Testis (tissue), 2 donors: ENCODE measurements at regions not wholly inside any gene's neighbourhood (a gene's known extent, or its start where the extent isn't known, plus 50 kb on each side); places are given as distances from the start of the nearest gene placed in this dataset.

Experiments used
- DNase-seq: peaks from one replicate; pipeline ENCODE4 v3.0.0-alpha.2; 2019
- H3K27ac ChIP-seq, 2 donors: fragments of 200-600 bp; sonication (generic); one replicate each; pipeline ENCODE4 v1.5.1; 2019
- H3K27me3 ChIP-seq: fragments of 200-600 bp; sonication (generic); one replicate; pipeline ENCODE4 v1.5.1; 2019
- H3K36me3 ChIP-seq: fragments of 200-600 bp; sonication (generic); one replicate; pipeline ENCODE4 v1.5.1; 2017; ENCODE audit warnings: low read depth; ENCODE audit errors: missing control alignments
- H3K4me1 ChIP-seq: fragments of 200-600 bp; sonication (generic); one replicate; pipeline ENCODE4 v1.5.1; 2019
- H3K4me3 ChIP-seq, 2 donors: fragments of 200-600 bp; sonication (generic); one replicate each; pipeline ENCODE4 v1.5.1; 2017 to 2019
- H3K9me3 ChIP-seq: fragments of 200-600 bp; sonication (generic); one replicate; pipeline ENCODE4 v1.5.1; 2017
- POLR2A ChIP-seq: fragments of 450-650 bp; IDR thresholded peaks from one replicate; pipeline ENCODE4 v1.6.1; 2017; ENCODE audit warnings: antibody characterized with exemption, mild to moderate bottlenecking, moderate library complexity
- WGBS, 2 donors: methylation state at CpG; one replicate each; pipeline ENCODE4 v1.1.5; 2018; 5-methylcytosine and 5-hydroxymethylcytosine counted together
- intact Hi-C: fragments of 100-400 bp; cut with DNase I; formaldehyde crosslinking; loops from one replicate; pipeline ENCODE4 v1.15.1; 2023; ENCODE audit warnings: low total_unique reads
- small RNA-seq, 2 donors: library from RNA; depleted of rRNA; stranded (forward); fragments of <200 nt; gene quantifications; one replicate each; pipeline ENCODE3, GENCODE V24; 2016
- TF ChIP-seq, protein P1 (sequence below), 3 experiments: fragments of 450-650 bp in 2 of 3; fragments of 200-600 bp in 1 of 3; sonication (generic) in 1 of 3; IDR thresholded peaks; one replicate each; pipeline ENCODE4 v1.5.1; 2016 to 2019; ENCODE audit warnings: antibody characterized with exemption in 3 of 3, mild to moderate bottlenecking in 2 of 3, moderate library complexity in 1 of 3

DNA sequence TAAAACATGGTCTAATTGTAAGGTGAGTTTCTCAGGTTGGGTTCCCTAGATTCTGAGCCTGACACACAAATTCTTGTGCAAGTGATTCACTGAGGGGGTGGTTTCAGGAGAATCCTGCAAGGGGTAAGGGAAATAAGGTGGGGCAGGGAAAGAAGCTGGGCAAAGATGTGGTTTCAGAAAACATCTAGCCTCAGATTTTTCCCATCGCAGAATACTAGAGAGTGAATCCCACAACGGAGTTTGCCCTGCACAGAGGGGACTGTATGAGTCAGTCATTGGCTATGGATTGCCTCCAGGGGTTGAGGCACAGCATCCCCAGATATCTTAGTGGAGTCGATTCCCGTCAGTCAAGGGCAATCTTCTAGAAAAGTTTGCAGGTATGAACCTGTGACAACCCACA, 65.2 kb downstream of the PRL start:
- no peaks in the 10 kb centered on the region for H3K36me3 ChIP-seq
- H3K4me3 ChIP-seq = no peak overlapping the region
- H3K4me1 ChIP-seq = no peaks in the 10 kb centered on the region
- DNase-seq = no peak
- 94 to 98% methylated on average over 4 of the region's 4 CpGs for WGBS, 2 donors
- no peak overlapping the region for H3K27ac ChIP-seq
- H3K27me3 ChIP-seq = no peaks in the 10 kb centered on the region
- intact Hi-C loops = no loop called here
- no peak for TF ChIP-seq POLR2A
- TF ChIP-seq, protein P1, sequence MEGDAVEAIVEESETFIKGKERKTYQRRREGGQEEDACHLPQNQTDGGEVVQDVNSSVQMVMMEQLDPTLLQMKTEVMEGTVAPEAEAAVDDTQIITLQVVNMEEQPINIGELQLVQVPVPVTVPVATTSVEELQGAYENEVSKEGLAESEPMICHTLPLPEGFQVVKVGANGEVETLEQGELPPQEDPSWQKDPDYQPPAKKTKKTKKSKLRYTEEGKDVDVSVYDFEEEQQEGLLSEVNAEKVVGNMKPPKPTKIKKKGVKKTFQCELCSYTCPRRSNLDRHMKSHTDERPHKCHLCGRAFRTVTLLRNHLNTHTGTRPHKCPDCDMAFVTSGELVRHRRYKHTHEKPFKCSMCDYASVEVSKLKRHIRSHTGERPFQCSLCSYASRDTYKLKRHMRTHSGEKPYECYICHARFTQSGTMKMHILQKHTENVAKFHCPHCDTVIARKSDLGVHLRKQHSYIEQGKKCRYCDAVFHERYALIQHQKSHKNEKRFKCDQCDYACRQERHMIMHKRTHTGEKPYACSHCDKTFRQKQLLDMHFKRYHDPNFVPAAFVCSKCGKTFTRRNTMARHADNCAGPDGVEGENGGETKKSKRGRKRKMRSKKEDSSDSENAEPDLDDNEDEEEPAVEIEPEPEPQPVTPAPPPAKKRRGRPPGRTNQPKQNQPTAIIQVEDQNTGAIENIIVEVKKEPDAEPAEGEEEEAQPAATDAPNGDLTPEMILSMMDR (IDR thresholded peaks at IDR 0.05) = no peak
- no peaks in the 10 kb centered on the region for H3K9me3 ChIP-seq

DNA sequence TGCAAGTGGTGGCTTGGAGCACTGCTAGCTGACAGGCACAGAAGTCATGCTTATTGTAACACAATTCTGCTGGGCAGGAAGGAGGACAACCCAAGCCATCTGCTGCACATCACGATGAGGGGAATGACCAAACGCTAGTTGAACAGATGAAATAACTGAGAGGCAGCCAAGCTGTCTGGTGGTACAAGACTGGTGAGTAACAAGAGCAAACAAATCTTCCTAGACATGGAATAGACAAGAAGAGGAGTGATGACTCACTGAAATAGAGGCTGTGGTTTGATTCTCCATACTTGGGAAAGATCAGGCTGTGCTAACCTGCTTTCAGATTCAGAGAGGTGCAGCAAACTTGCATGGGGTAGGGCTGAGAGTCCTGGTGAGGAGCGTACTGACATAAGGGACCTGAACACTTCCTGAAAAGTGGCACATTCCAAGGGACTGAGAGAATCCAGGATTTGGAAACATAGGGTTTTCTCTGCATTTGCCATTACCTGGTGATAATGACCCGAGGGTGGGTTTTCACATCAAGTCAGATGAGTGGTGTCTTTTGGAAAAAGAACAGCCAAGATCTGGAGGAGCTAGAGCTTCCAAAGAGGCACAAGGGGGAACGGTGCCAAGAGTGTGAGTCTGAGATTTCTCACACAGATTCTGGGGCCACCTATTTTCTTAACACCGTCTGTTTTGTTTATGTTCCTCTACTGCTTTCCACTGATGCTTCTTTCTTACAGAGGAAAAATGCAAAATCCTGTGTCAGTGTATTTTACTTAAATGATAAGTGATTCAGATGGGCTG, 60.0 kb downstream of the PRL start:
- intact Hi-C loops = no loop called here
- 64 to 65% methylated on average over 6 of the region's 6 CpGs for WGBS, 2 donors
- H3K36me3 ChIP-seq = no peaks in the 10 kb centered on the region
- no peak overlapping the region for H3K27ac ChIP-seq
- no peaks in the 10 kb centered on the region for H3K4me1 ChIP-seq
- DNase-seq = no peak
- H3K4me3 ChIP-seq = no peak overlapping the region
- H3K27me3 ChIP-seq = no peaks in the 10 kb centered on the region
- H3K9me3 ChIP-seq = no peaks in the 10 kb centered on the region
- TF ChIP-seq POLR2A = no peak
- TF ChIP-seq, protein P1 (IDR thresholded peaks at IDR 0.05) = no peak

Small RNA genes in the stretch of these regions (small RNA-seq; reads per million reads assigned to genes)
- 0 reads per million in 2 donors for gene AL136313.1
